ENCODE measurements at regions not wholly inside any gene's neighbourhood (a gene's known extent, or its start where the extent isn't known, plus 50 kb on each side); places are given as distances from the start of the nearest gene placed in this dataset.
"Not testable (repeated sequence)": the region's sequence is repeated elsewhere in the genome, so short reads cannot be mapped to it uniquely, and the experiment has no call there.

GRCh38 chr5:120942596-120943350, 478.7 kb downstream of the PRR16 start:
- H3K9ac ChIP-seq (ENCODE audit: low read length) = no peak overlapping the region
- Mint-ChIP-seq H3K9me3 (ENCODE audit: insufficient read depth) (no peaks in the 10 kb centered on the region), H3K4me1 (no peaks in the 10 kb centered on the region), H3K27me3 (no peaks in the 10 kb centered on the region), H3K27ac (no peak overlapping the region), H3K4me3 (no peak overlapping the region)
- no peak overlapping the region for H2AFZ ChIP-seq (ENCODE audit: insufficient read depth, low read depth, low read length, poor library complexity, severe bottlenecking)
- ATAC-seq (ENCODE audit: low read depth) (no peak), DNase-seq (no peak)
- no peak overlapping the region for H3K27ac ChIP-seq (ENCODE audit: low read length in 2 of 2)
- H3K4me2 ChIP-seq (replicated peaks; ENCODE audit: low read depth, low read length, poor library complexity, severe bottlenecking) = no peak overlapping the region
- H3K9me3 ChIP-seq (ENCODE audit: control extremely low read depth in 1 of 3, control insufficient read depth in 2 of 3, insufficient read depth in 1 of 3, low read length in 2 of 3) = no peaks in the 10 kb centered on the region
- no peaks in the 10 kb centered on the region for H3K4me1 ChIP-seq (ENCODE audit: control insufficient read depth in 2 of 2, insufficient read depth in 2 of 2, low read length in 2 of 2)
- H3K27me3 ChIP-seq (replicated peaks in 1 of 4; ENCODE audit: control extremely low read depth in 1 of 4, control insufficient read depth in 3 of 4, insufficient read depth in 4 of 4, low read length in 3 of 4) = no peaks in the 10 kb centered on the region
- WGBS (ENCODE audit: insufficient coverage) = 55% methylated on average over 2 of the region's 8 CpGs
- TF ChIP-seq CTCF (IDR thresholded peaks at IDR 0.05) (no peak), EZH2 (IDR thresholded peaks at IDR 0.05; ENCODE audit: borderline replicate concordance, insufficient read depth, low read depth, low read length, poor library complexity, severe bottlenecking) (no peak)
- no peaks in the 10 kb centered on the region for H3K36me3 ChIP-seq (replicated peaks in 1 of 2; ENCODE audit: control extremely low read depth in 1 of 2, control insufficient read depth in 1 of 2, extremely low read depth in 1 of 2, insufficient read depth in 2 of 2, low read length in 1 of 2)
- no peak overlapping the region for H3K4me3 ChIP-seq (ENCODE audit: control extremely low read depth in 1 of 5, extremely low read depth in 1 of 5, insufficient read depth in 1 of 5, low read depth in 2 of 5, low read length in 4 of 5)
- CTCF ChIA-PET = no interaction called here
- H3K79me2 ChIP-seq (ENCODE audit: control insufficient read depth, insufficient read depth, low read length) = no peaks in the 10 kb centered on the region
- intact Hi-C loops (cut with micrococcal nuclease) = no loop called here
- no peaks in the 10 kb centered on the region for H4K20me1 ChIP-seq (ENCODE audit: control insufficient read depth, insufficient read depth, low read length, poor library complexity, severe bottlenecking)
- POLR2A ChIA-PET = no interaction called here

- H3K27ac Mint-ChIP-seq; H3K27me3 ChIP-seq (replicated peaks in 1 of 4; ENCODE audit: control extremely low read depth in 1 of 4, control insufficient read depth in 3 of 4, insufficient read depth in 4 of 4, low read length in 3 of 4); H3K79me2 ChIP-seq (ENCODE audit: control insufficient read depth, insufficient read depth, low read length); CTCF ChIA-PET; H3K4me3 ChIP-seq (ENCODE audit: control extremely low read depth in 1 of 5, extremely low read depth in 1 of 5, insufficient read depth in 1 of 5, low read depth in 2 of 5, low read length in 4 of 5); H3K4me2 ChIP-seq (replicated peaks; ENCODE audit: low read depth, low read length, poor library complexity, severe bottlenecking); H2AFZ ChIP-seq (ENCODE audit: insufficient read depth, low read depth, low read length, poor library complexity, severe bottlenecking); H4K20me1 ChIP-seq (ENCODE audit: control insufficient read depth, insufficient read depth, low read length, poor library complexity, severe bottlenecking); H3K4me1 Mint-ChIP-seq; H3K36me3 ChIP-seq (replicated peaks in 1 of 2; ENCODE audit: control extremely low read depth in 1 of 2, control insufficient read depth in 1 of 2, extremely low read depth in 1 of 2, insufficient read depth in 2 of 2, low read length in 1 of 2); H3K9ac ChIP-seq (ENCODE audit: low read length); DNase-seq; H3K27me3 Mint-ChIP-seq; H3K4me3 Mint-ChIP-seq; H3K4me1 ChIP-seq (ENCODE audit: control insufficient read depth in 2 of 2, insufficient read depth in 2 of 2, low read length in 2 of 2); ATAC-seq (ENCODE audit: low read depth); POLR2A ChIA-PET; H3K27ac ChIP-seq (ENCODE audit: low read length in 2 of 2); intact Hi-C loops (cut with micrococcal nuclease): not testable (repeated sequence)
- peaks cover 15% of the 10 kb centered on the region for H3K9me3 Mint-ChIP-seq (ENCODE audit: insufficient read depth)
- peaks cover 0 to 12% (median 0%) of the 10 kb centered on the region in 3 donors for H3K9me3 ChIP-seq (ENCODE audit: control extremely low read depth in 1 of 3, control insufficient read depth in 2 of 3, insufficient read depth in 1 of 3, low read length in 2 of 3)
- WGBS (ENCODE audit: insufficient coverage) = 79% methylated on average over 4 of the region's 4 CpGs
These were observed 485.5 kb downstream of the PRR16 start for GRCh38 chr5:120949596-120949995.

- H3K4me3 Mint-ChIP-seq; CTCF ChIA-PET; H3K4me2 ChIP-seq (replicated peaks; ENCODE audit: low read depth, low read length, poor library complexity, severe bottlenecking); H3K4me1 ChIP-seq (ENCODE audit: control insufficient read depth in 2 of 2, insufficient read depth in 2 of 2, low read length in 2 of 2); ATAC-seq (ENCODE audit: low read depth); H3K79me2 ChIP-seq (ENCODE audit: control insufficient read depth, insufficient read depth, low read length); H3K27me3 ChIP-seq (replicated peaks in 1 of 4; ENCODE audit: control extremely low read depth in 1 of 4, control insufficient read depth in 3 of 4, insufficient read depth in 4 of 4, low read length in 3 of 4); H3K27ac ChIP-seq (ENCODE audit: low read length in 2 of 2); DNase-seq; intact Hi-C loops (cut with micrococcal nuclease); H4K20me1 ChIP-seq (ENCODE audit: control insufficient read depth, insufficient read depth, low read length, poor library complexity, severe bottlenecking); H3K4me1 Mint-ChIP-seq; H3K27me3 Mint-ChIP-seq; H3K9ac ChIP-seq (ENCODE audit: low read length); H3K27ac Mint-ChIP-seq; POLR2A ChIA-PET; H2AFZ ChIP-seq (ENCODE audit: insufficient read depth, low read depth, low read length, poor library complexity, severe bottlenecking); H3K36me3 ChIP-seq (replicated peaks in 1 of 2; ENCODE audit: control extremely low read depth in 1 of 2, control insufficient read depth in 1 of 2, extremely low read depth in 1 of 2, insufficient read depth in 2 of 2, low read length in 1 of 2); H3K4me3 ChIP-seq (ENCODE audit: control extremely low read depth in 1 of 5, extremely low read depth in 1 of 5, insufficient read depth in 1 of 5, low read depth in 2 of 5, low read length in 4 of 5): not testable (repeated sequence)
- H3K9me3 ChIP-seq (ENCODE audit: control extremely low read depth in 1 of 3, control insufficient read depth in 2 of 3, insufficient read depth in 1 of 3, low read length in 2 of 3) = peaks cover 0 to 12% (median 0%) of the 10 kb centered on the region in 3 donors
- H3K9me3 Mint-ChIP-seq (ENCODE audit: insufficient read depth) = peaks cover 19% of the 10 kb centered on the region
- WGBS (ENCODE audit: insufficient coverage) = 46% methylated on average over 2 of the region's 2 CpGs
These were observed 489.3 kb downstream of the PRR16 start for GRCh38 chr5:120953445-120953844.

Data from B cell (primary cell).